ENCODE measurements at regions not wholly inside any gene's neighbourhood (a gene's known extent, or its start where the extent isn't known, plus 50 kb on each side); places are given as distances from the start of the nearest gene placed in this dataset.

- Histone ChIP-seq H3K36me3 (ENCODE audit: control insufficient read depth in 2 of 2, insufficient read depth in 1 of 2, low read length in 2 of 2) (no peaks in the 10 kb centered on the region), H3K27ac (ENCODE audit: extremely low read depth, low read depth, low read length) (no peak overlapping the region), H3K9me3 (ENCODE audit: control insufficient read depth, insufficient read depth, low read depth, low read length) (no peaks in the 10 kb centered on the region), H3K4me1 (ENCODE audit: control insufficient read depth, insufficient read depth, low read length) (no peaks in the 10 kb centered on the region), H3K4me3 (ENCODE audit: low read depth, low read length) (no peak overlapping the region)
- TF ChIP-seq ZNF174 (tag by site-specific recombination; IDR thresholded peaks at IDR 0.05): no peak
- TF ChIP-seq SALL2 (tag by site-specific recombination; IDR thresholded peaks at IDR 0.05; ENCODE audit: borderline replicate concordance): no peak
- no peak for TF ChIP-seq ZNF221 (tag by site-specific recombination; IDR thresholded peaks at IDR 0.05; ENCODE audit: borderline replicate concordance)
- CTCF ChIA-PET: no interaction called here
- POLR2A ChIA-PET: no interaction called here
These were observed 126.7 kb upstream of the SLC44A3 start for GRCh38 chr1:94693435-94693834.

DNA sequence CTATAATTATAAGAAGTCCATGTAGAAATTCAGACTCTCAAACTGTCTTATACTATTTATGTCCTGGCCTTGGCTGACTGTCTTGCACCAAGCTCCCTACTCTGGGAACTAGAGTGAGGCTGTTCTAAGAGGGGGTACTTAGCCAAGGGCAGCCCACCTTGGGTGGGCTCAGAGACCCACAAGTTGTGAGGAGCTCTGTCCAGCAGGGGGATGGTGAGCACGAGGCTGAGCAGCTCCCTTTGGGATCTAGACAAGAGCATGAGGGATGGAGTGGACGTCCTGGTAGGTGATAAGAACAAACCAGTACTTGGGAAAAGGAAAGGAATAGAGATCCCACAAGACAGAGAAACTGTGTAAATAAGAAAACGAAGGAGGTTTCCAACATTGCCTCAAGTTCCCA, 127.1 kb upstream of the SLC44A3 start:
- no peak overlapping the region for H3K4me3 ChIP-seq (ENCODE audit: low read depth, low read length)
- TF ChIP-seq ZFP3 (tag by site-specific recombination; IDR thresholded peaks at IDR 0.05; ENCODE audit: low read depth) (no peak), ZNF513 (tag by site-specific recombination; IDR thresholded peaks at IDR 0.05) (no peak)
- POLR2A ChIA-PET: no interaction called here
- H3K27ac ChIP-seq (ENCODE audit: extremely low read depth, low read depth, low read length): no peak overlapping the region
- H3K36me3 ChIP-seq (ENCODE audit: control insufficient read depth in 2 of 2, insufficient read depth in 1 of 2, low read length in 2 of 2): no peaks in the 10 kb centered on the region
- H3K9me3 ChIP-seq (ENCODE audit: control insufficient read depth, insufficient read depth, low read depth, low read length): no peaks in the 10 kb centered on the region
- H3K4me1 ChIP-seq (ENCODE audit: control insufficient read depth, insufficient read depth, low read length): no peaks in the 10 kb centered on the region
- CTCF ChIA-PET: interaction anchor here (0.6 to 0.7 kb wide), 2 partner anchors 11 to 38 kb away, joined by 3 read pairs; no protein-coding TSS in a partner anchor

- ChIA-PET POLR2A (no interaction called here), CTCF (interaction anchor here (0.6 kb wide), 1 partner anchor 10 kb away, joined by 3 read pairs; no protein-coding TSS in a partner anchor)
- Histone ChIP-seq H3K36me3 (ENCODE audit: control insufficient read depth in 2 of 2, insufficient read depth in 1 of 2, low read length in 2 of 2) (no peaks in the 10 kb centered on the region), H3K27ac (ENCODE audit: extremely low read depth, low read depth, low read length) (no peak overlapping the region), H3K4me1 (ENCODE audit: control insufficient read depth, insufficient read depth, low read length) (no peaks in the 10 kb centered on the region), H3K4me3 (ENCODE audit: low read depth, low read length) (no peak overlapping the region), H3K9me3 (ENCODE audit: control insufficient read depth, insufficient read depth, low read depth, low read length) (no peaks in the 10 kb centered on the region)
- no peak for TF ChIP-seq ZNF391 (tag by site-specific recombination; IDR thresholded peaks at IDR 0.05; ENCODE audit: borderline replicate concordance, low read depth)
- TF ChIP-seq ZNF426 (tag by site-specific recombination; IDR thresholded peaks at IDR 0.05): no peak
- TF ChIP-seq ZNF561 (tag by site-specific recombination; IDR thresholded peaks at IDR 0.05; ENCODE audit: borderline replicate concordance): no peak
- TF ChIP-seq, protein P1, sequence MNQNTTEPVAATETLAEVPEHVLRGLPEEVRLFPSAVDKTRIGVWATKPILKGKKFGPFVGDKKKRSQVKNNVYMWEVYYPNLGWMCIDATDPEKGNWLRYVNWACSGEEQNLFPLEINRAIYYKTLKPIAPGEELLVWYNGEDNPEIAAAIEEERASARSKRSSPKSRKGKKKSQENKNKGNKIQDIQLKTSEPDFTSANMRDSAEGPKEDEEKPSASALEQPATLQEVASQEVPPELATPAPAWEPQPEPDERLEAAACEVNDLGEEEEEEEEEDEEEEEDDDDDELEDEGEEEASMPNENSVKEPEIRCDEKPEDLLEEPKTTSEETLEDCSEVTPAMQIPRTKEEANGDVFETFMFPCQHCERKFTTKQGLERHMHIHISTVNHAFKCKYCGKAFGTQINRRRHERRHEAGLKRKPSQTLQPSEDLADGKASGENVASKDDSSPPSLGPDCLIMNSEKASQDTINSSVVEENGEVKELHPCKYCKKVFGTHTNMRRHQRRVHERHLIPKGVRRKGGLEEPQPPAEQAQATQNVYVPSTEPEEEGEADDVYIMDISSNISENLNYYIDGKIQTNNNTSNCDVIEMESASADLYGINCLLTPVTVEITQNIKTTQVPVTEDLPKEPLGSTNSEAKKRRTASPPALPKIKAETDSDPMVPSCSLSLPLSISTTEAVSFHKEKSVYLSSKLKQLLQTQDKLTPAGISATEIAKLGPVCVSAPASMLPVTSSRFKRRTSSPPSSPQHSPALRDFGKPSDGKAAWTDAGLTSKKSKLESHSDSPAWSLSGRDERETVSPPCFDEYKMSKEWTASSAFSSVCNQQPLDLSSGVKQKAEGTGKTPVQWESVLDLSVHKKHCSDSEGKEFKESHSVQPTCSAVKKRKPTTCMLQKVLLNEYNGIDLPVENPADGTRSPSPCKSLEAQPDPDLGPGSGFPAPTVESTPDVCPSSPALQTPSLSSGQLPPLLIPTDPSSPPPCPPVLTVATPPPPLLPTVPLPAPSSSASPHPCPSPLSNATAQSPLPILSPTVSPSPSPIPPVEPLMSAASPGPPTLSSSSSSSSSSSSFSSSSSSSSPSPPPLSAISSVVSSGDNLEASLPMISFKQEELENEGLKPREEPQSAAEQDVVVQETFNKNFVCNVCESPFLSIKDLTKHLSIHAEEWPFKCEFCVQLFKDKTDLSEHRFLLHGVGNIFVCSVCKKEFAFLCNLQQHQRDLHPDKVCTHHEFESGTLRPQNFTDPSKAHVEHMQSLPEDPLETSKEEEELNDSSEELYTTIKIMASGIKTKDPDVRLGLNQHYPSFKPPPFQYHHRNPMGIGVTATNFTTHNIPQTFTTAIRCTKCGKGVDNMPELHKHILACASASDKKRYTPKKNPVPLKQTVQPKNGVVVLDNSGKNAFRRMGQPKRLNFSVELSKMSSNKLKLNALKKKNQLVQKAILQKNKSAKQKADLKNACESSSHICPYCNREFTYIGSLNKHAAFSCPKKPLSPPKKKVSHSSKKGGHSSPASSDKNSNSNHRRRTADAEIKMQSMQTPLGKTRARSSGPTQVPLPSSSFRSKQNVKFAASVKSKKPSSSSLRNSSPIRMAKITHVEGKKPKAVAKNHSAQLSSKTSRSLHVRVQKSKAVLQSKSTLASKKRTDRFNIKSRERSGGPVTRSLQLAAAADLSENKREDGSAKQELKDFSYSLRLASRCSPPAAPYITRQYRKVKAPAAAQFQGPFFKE (tag by site-specific recombination; IDR thresholded peaks at IDR 0.05; ENCODE audit: borderline replicate concordance): no peak
- TF ChIP-seq ZNF677 (tag by site-specific recombination; IDR thresholded peaks at IDR 0.05): no peak
- no peak for TF ChIP-seq ZNF398 (tag by site-specific recombination; IDR thresholded peaks at IDR 0.05)
- TF ChIP-seq ZNF121 (tag by site-specific recombination; IDR thresholded peaks at IDR 0.05): no peak
- no peak for TF ChIP-seq ZNF768 (tag by site-specific recombination; IDR thresholded peaks at IDR 0.05)
- TF ChIP-seq OVOL3 (tag by site-specific recombination; IDR thresholded peaks at IDR 0.05): no peak
- no peak for TF ChIP-seq KLF8 (tag by site-specific recombination; IDR thresholded peaks at IDR 0.05)
- TF ChIP-seq ZNF239 (tag by site-specific recombination; IDR thresholded peaks at IDR 0.05): no peak
- TF ChIP-seq ZNF785 (tag by site-specific recombination; IDR thresholded peaks at IDR 0.05): no peak
- no peak for TF ChIP-seq ZNF707 (tag by site-specific recombination; IDR thresholded peaks at IDR 0.05)
- no peak for TF ChIP-seq SCRT2 (tag by site-specific recombination; IDR thresholded peaks at IDR 0.05)
- no peak for TF ChIP-seq ZNF138 (tag by site-specific recombination; IDR thresholded peaks at IDR 0.05; ENCODE audit: borderline replicate concordance)
These were observed 131.5 kb upstream of the SLC44A3 start for GRCh38 chr1:94688646-94689045.
